Peyer's patch (tissue), 4 donors: ENCODE measurements at regions not wholly inside any gene's neighbourhood (a gene's known extent, or its start where the extent isn't known, plus 50 kb on each side); places are given as distances from the start of the nearest gene placed in this dataset.

Experiments used
- POLR2A ChIP-seq, 2 donors: fragments of 450-650 bp; IDR thresholded peaks; one replicate each; pipeline ENCODE4 v1.5.1; 2017; ENCODE audit warnings: antibody characterized with exemption in 2 of 2, mild to moderate bottlenecking in 2 of 2, moderate library complexity in 2 of 2
- TF ChIP-seq, protein P1 (sequence below), 6 experiments: fragments of 450-650 bp in 4 of 6; fragments of 200-600 bp in 2 of 6; sonication (generic) in 1 of 6; IDR thresholded peaks; one replicate each; pipeline ENCODE4 v1.5.1; 2017 to 2019; ENCODE audit warnings: antibody characterized with exemption in 6 of 6, mild to moderate bottlenecking in 3 of 6, moderate library complexity in 1 of 6

DNA sequence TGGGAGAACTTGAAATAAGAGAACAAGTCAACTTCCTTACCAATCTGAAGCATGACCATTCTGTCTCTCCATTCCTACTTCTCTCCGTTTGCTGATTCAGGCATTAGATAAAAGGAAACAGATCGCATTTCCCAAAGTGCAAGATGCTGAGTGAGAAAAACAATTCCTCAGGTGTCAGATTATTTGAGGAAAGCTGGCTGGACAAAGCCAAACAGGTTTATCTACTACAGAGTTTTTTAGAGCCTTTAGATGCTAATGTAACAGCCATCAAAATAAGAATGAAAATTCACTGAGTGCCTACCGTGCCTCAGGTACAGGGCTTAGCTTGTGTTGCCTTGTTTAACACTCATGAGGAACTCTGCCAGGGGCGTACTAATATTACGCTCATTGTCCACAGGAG is 135.9 kb upstream of the MBL2 start:
- TF ChIP-seq, protein P1, sequence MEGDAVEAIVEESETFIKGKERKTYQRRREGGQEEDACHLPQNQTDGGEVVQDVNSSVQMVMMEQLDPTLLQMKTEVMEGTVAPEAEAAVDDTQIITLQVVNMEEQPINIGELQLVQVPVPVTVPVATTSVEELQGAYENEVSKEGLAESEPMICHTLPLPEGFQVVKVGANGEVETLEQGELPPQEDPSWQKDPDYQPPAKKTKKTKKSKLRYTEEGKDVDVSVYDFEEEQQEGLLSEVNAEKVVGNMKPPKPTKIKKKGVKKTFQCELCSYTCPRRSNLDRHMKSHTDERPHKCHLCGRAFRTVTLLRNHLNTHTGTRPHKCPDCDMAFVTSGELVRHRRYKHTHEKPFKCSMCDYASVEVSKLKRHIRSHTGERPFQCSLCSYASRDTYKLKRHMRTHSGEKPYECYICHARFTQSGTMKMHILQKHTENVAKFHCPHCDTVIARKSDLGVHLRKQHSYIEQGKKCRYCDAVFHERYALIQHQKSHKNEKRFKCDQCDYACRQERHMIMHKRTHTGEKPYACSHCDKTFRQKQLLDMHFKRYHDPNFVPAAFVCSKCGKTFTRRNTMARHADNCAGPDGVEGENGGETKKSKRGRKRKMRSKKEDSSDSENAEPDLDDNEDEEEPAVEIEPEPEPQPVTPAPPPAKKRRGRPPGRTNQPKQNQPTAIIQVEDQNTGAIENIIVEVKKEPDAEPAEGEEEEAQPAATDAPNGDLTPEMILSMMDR (IDR thresholded peaks at IDR 0.05) = no peak
- no peak for TF ChIP-seq POLR2A (IDR thresholded peaks at IDR 0.05)
